ENCODE measurements at regions not wholly inside any gene's neighbourhood (a gene's known extent, or its start where the extent isn't known, plus 50 kb on each side); places are given as distances from the start of the nearest gene placed in this dataset.

GRCh38 chr7:1290026-1290678 lies 57.5 kb downstream of the UNCX start:
- no peak for TF ChIP-seq CTCF (conservative IDR thresholded peaks at IDR 0.05; ENCODE audit: low read length)
- no peak for TF ChIP-seq EZH2phosphoT487 (IDR thresholded peaks at IDR 0.05; ENCODE audit: borderline replicate concordance, low read depth, low read length)
